GM12872 (cell line): ENCODE measurements at regions not wholly inside any gene's neighbourhood (a gene's known extent, or its start where the extent isn't known, plus 50 kb on each side); places are given as distances from the start of the nearest gene placed in this dataset.

ENCODE experiments used
- CTCF ChIP-seq: IDR thresholded peaks from 3 replicates; pipeline ENCODE4 v1.5.1; 2011; ENCODE audit warnings: low read depth, mild to moderate bottlenecking, low read length, moderate library complexity; ENCODE audit not compliant: insufficient read depth

- TF ChIP-seq CTCF, result no peak
Measured at GRCh38 chr14:97644365-97644764, 847.2 kb downstream of the VRK1 start.

GRCh38 chr14:97649752-97650151 is 852.6 kb downstream of the VRK1 start:
- no peak for TF ChIP-seq CTCF

- TF ChIP-seq CTCF, result no peak
Measured at GRCh38 chr14:97655169-97655948, 858.2 kb downstream of the VRK1 start.

GRCh38 chr14:97657609-97658008 is 860.4 kb downstream of the VRK1 start:
- no peak for TF ChIP-seq CTCF

- no peak for TF ChIP-seq CTCF
Measured at GRCh38 chr14:97687944-97688630, 890.9 kb downstream of the VRK1 start.

- no peak for TF ChIP-seq CTCF
Measured at GRCh38 chr14:97688631-97689336, 891.6 kb downstream of the VRK1 start.

GRCh38 chr14:97692084-97692483 is 894.9 kb downstream of the VRK1 start:
- no peak for TF ChIP-seq CTCF
